CD4-positive, alpha-beta T cell (primary cell): ENCODE measurements at regions not wholly inside any gene's neighbourhood (a gene's known extent, or its start where the extent isn't known, plus 50 kb on each side); places are given as distances from the start of the nearest gene placed in this dataset.

ENCODE experiments used
- ATAC-seq: fragments of 200-7000 bp; cut with Tn5 transposase; one replicate; pipeline ENCODE4 v1.10.0; 2022; ENCODE audit warnings: mild to moderate bottlenecking; ENCODE audit not compliant: poor library complexity
- CTCF ChIA-PET: fragments of 350-600 bp; sonication (Branson Sonifier 250); formaldehyde crosslinking; loops from one replicate; lab custom pipeline; 2021; ENCODE audit warnings: antibody characterized with exemption, inconsistent platforms; lab: Charles Lee
- POLR2A ChIA-PET: fragments of 350-600 bp; sonication (Branson Sonifier 250); formaldehyde crosslinking; loops from one replicate; lab custom pipeline; 2021; ENCODE audit warnings: antibody characterized with exemption, inconsistent platforms; lab: Charles Lee
- DNase-seq, 14 experiments: peaks; one replicate each; pipeline ENCODE4 v3.0.0-alpha.2; 2013 to 2020; ENCODE audit warnings: mixed read lengths in 2 of 14
- H3K27ac ChIP-seq, 2 donors: one replicate each; pipeline versions ENCODE4 v1.5.1 to v1.7.0; 2013; ENCODE audit warnings: low read length in 2 of 2, low read depth in 1 of 2, mild to moderate bottlenecking in 1 of 2
- H3K27me3 ChIP-seq, 2 experiments: 1 replicate in 1 of 2; 2 replicates in 1 of 2; pipeline versions ENCODE4 v1.6.1 to v1.7.0; 2013; ENCODE audit warnings: low read length in 2 of 2, control low read depth in 1 of 2, mild to moderate bottlenecking in 1 of 2, moderate library complexity in 1 of 2; ENCODE audit not compliant: insufficient read depth in 2 of 2, control insufficient read depth in 1 of 2
- H3K36me3 ChIP-seq: one replicate; pipeline ENCODE4 v1.6.1; 2013; ENCODE audit warnings: low read length, control low read depth; ENCODE audit not compliant: insufficient read depth
- H3K4me1 ChIP-seq: one replicate; pipeline ENCODE4 v1.6.1; 2013; ENCODE audit warnings: low read length, control low read depth; ENCODE audit not compliant: insufficient read depth
- H3K4me3 ChIP-seq: one replicate; pipeline ENCODE4 v1.5.1; 2013; ENCODE audit warnings: mild to moderate bottlenecking, low read length, moderate library complexity
- H3K9me3 ChIP-seq, 2 experiments: 1 replicate in 1 of 2; 2 replicates in 1 of 2; pipeline versions ENCODE4 v1.6.1 to v1.7.0; 2013; ENCODE audit warnings: low read length in 2 of 2, mild to moderate bottlenecking in 2 of 2, control low read depth in 1 of 2, moderate library complexity in 1 of 2; ENCODE audit not compliant: control insufficient read depth in 1 of 2, insufficient read depth in 1 of 2
- H3K27ac Mint-ChIP-seq: one replicate; pipeline ENCODE4 v1.8.0; 2020; ENCODE audit warnings: mixed read lengths
- H3K27me3 Mint-ChIP-seq: one replicate; pipeline ENCODE4 v1.8.0; 2021; ENCODE audit warnings: mixed read lengths
- H3K36me3 Mint-ChIP-seq: one replicate; pipeline ENCODE4 v1.8.0; 2021; ENCODE audit warnings: low read depth, mixed read lengths
- H3K4me1 Mint-ChIP-seq: one replicate; pipeline ENCODE4 v1.8.0; 2021; ENCODE audit warnings: low read depth, mixed read lengths
- H3K4me3 Mint-ChIP-seq: one replicate; pipeline ENCODE4 v1.8.0; 2020; ENCODE audit warnings: mild to moderate bottlenecking, mixed read lengths
- H3K9me3 Mint-ChIP-seq: one replicate; pipeline ENCODE4 v1.8.0; 2020; ENCODE audit warnings: mixed read lengths
- CTCF ChIP-seq: fragments of 200-600 bp; IDR thresholded peaks from one replicate; pipeline ENCODE4 v1.8.0; 2022; ENCODE audit warnings: antibody characterized with exemption, mild to moderate bottlenecking
- intact Hi-C, 2 experiments: fragments of 100-400 bp; cut with DNase I in 1 of 2; cut with micrococcal nuclease in 1 of 2; formaldehyde crosslinking; loops; one replicate each; pipeline versions ENCODE4 v1.15.1 to v1.9.0; 2023 to 2025; cut with DNase I, micrococcal nuclease

DNA sequence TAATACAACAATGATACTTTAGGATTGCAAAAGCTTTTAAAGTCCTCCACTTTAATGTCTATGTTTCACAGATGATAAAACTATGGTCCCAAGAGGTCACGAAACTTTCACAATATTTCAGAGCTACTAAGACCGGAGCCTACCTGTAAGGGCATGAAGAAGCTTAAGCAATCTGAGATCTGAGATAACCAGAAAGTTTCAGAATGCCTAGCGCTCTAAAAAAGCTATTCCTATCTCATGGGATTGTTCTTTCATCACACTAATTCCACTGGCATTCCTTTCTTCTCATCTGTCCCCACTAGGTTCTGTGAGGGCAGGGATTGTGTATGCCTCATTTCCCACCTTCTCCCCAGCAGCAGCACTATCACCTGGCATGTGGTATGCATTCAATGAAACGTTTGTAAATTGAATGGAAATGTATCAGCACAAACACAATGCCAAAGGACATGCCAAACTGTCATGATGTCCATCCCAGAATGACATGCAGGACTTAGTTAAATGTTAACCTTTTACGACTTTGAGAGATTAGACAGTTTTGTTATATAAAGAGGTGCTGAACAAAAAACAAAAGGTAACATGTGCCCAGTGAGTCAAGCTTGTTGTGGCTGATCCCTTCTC, 104.7 kb upstream of the NR2F2 start:
- H3K27ac Mint-ChIP-seq, result no peak overlapping the region
- H3K27me3 Mint-ChIP-seq, result peaks cover 12% of the 10 kb centered on the region
- CTCF ChIA-PET, result no interaction called here
- no peak overlapping the region for H3K27ac ChIP-seq
- intact Hi-C loops, result no loop called here
- no peaks in the 10 kb centered on the region for H3K36me3 ChIP-seq
- DNase-seq, result no peak
- H3K9me3 Mint-ChIP-seq, result peaks cover 2% of the 10 kb centered on the region
- no peak overlapping the region for H3K4me3 Mint-ChIP-seq
- POLR2A ChIA-PET, result no interaction called here
- H3K4me3 ChIP-seq, result no peak overlapping the region
- H3K4me1 Mint-ChIP-seq, result no peaks in the 10 kb centered on the region
- TF ChIP-seq CTCF, result no peak
- H3K36me3 Mint-ChIP-seq, result no peaks in the 10 kb centered on the region
- H3K4me1 ChIP-seq, result no peaks in the 10 kb centered on the region
- H3K27me3 ChIP-seq, result no peaks in the 10 kb centered on the region
- H3K9me3 ChIP-seq, result peaks cover 0 to 8% of the 10 kb centered on the region in 2 experiments
- ATAC-seq, result no peak

DNA sequence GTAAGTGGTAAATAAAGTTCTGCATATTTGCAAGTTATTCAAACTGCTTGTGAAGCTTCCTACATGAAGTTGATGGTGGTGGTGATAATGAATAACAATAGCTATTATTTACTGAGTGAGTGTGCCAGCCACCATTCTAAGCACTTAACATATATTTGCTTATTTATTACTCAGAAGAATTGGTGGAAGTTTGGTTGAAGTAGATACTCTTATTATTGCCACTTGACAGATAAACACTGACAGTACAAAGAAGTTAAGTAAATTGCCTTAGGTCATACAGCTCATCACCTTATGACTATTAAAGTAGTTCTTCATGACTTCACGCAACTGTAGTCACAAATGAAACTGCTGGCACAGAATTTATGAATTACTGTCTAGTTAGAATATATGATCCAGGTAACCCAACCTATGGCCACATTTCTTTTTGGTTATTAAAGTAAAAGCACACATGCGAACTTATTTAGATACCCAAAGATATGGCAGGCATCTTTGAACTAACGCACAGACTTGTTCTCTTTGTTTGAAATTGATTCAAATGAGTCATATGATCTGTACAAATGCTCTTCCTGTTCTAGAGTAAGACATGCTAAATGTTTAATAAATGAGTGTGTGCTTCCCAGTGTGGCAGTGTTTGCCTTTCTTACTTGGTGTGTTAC, 99.8 kb upstream of the NR2F2 start:
- Mint-ChIP-seq H3K36me3 (no peaks in the 10 kb centered on the region), H3K4me1 (no peaks in the 10 kb centered on the region), H3K27me3 (no peaks in the 10 kb centered on the region), H3K9me3 (peaks cover 3% of the 10 kb centered on the region), H3K4me3 (no peak overlapping the region), H3K27ac (no peak overlapping the region)
- Histone ChIP-seq H3K4me1 (no peaks in the 10 kb centered on the region), H3K4me3 (no peak overlapping the region), H3K9me3 (peaks cover 0 to 8% of the 10 kb centered on the region in 2 experiments), H3K27ac (no peak overlapping the region), H3K36me3 (no peaks in the 10 kb centered on the region), H3K27me3 (no peaks in the 10 kb centered on the region)
- ChIA-PET CTCF (no interaction called here), POLR2A (no interaction called here)
- DNase-seq, result no peak
- intact Hi-C loops, result no loop called here
- ATAC-seq, result no peak
- no peak for TF ChIP-seq CTCF

- ATAC-seq, result no peak
- no peak for DNase-seq
- TF ChIP-seq CTCF, result no peak
- H3K9me3 Mint-ChIP-seq, result peaks cover 3% of the 10 kb centered on the region
- no peaks in the 10 kb centered on the region for H3K27me3 Mint-ChIP-seq
- intact Hi-C loops, result no loop called here
- no peak overlapping the region for H3K4me3 ChIP-seq
- H3K4me3 Mint-ChIP-seq, result no peak overlapping the region
- H3K27ac Mint-ChIP-seq, result no peak overlapping the region
- H3K4me1 ChIP-seq, result no peaks in the 10 kb centered on the region
- no peaks in the 10 kb centered on the region for H3K36me3 ChIP-seq
- peaks cover 0 to 8% of the 10 kb centered on the region in 2 experiments for H3K9me3 ChIP-seq
- H3K27me3 ChIP-seq, result no peaks in the 10 kb centered on the region
- H3K4me1 Mint-ChIP-seq, result no peaks in the 10 kb centered on the region
- H3K36me3 Mint-ChIP-seq, result no peaks in the 10 kb centered on the region
- ChIA-PET CTCF (no interaction called here), POLR2A (no interaction called here)
- H3K27ac ChIP-seq, result no peak overlapping the region
Observed at GRCh38 chr15:96232335-96232734, 98.2 kb upstream of the NR2F2 start.
